Urothelium cell line (cell line): ENCODE measurements at regions not wholly inside any gene's neighbourhood (a gene's known extent, or its start where the extent isn't known, plus 50 kb on each side); places are given as distances from the start of the nearest gene placed in this dataset.
"Not testable (repeated sequence)": the region's sequence is repeated elsewhere in the genome, so short reads cannot be mapped to it uniquely, and the experiment has no call there.

Experiments
- DNase-seq: peaks from one replicate; pipeline ENCODE4 v3.0.0; 2011; ENCODE audit warnings: low spot score, mixed read lengths
- FAIRE-seq: peaks from 2 replicates; lab custom pipeline; 2011; peaks lifted over from hg19 to GRCh38; lab: Jason Lieb, UNC

GRCh38 chr6:60392969-60393368, 1893.1 kb downstream of the KHDRBS2 start:
- not testable (repeated sequence) for FAIRE-seq

GRCh38 chr6:60389094-60389493, 1896.9 kb downstream of the KHDRBS2 start:
- FAIRE-seq, DNase-seq: not testable (repeated sequence)

More at GRCh38 chr6:60392969-60393368, 1893.1 kb downstream of the KHDRBS2 start:
- not testable (repeated sequence) for DNase-seq

GRCh38 chr6:60384614-60385013, 1901.4 kb downstream of the KHDRBS2 start:
- not testable (repeated sequence) for FAIRE-seq, DNase-seq

- DNase-seq, FAIRE-seq: not testable (repeated sequence)
These were observed 1903.3 kb downstream of the KHDRBS2 start for GRCh38 chr6:60382771-60383170.

GRCh38 chr6:60374078-60374477, 1911.9 kb downstream of the KHDRBS2 start:
- FAIRE-seq, DNase-seq: not testable (repeated sequence)

- FAIRE-seq, DNase-seq: not testable (repeated sequence)
These were observed 1918.2 kb downstream of the KHDRBS2 start for GRCh38 chr6:60367800-60368199.

GRCh38 chr6:60365901-60366300, 1920.1 kb downstream of the KHDRBS2 start:
- DNase-seq, FAIRE-seq: not testable (repeated sequence)

GRCh38 chr6:60342411-60343008, 1943.5 kb downstream of the KHDRBS2 start:
- not testable (repeated sequence) for DNase-seq, FAIRE-seq

- FAIRE-seq, DNase-seq: not testable (repeated sequence)
These were observed 1947.5 kb downstream of the KHDRBS2 start for GRCh38 chr6:60338328-60339071.

- FAIRE-seq, result not testable (repeated sequence)
These were observed 1950.9 kb downstream of the KHDRBS2 start for GRCh38 chr6:60335124-60335523.

GRCh38 chr6:60333708-60334107, 1952.3 kb downstream of the KHDRBS2 start:
- DNase-seq, FAIRE-seq: not testable (repeated sequence)

More at GRCh38 chr6:60335124-60335523, 1950.9 kb downstream of the KHDRBS2 start:
- not testable (repeated sequence) for DNase-seq

GRCh38 chr6:60308939-60309338, 1977.1 kb downstream of the KHDRBS2 start:
- FAIRE-seq, DNase-seq: not testable (repeated sequence)
